B cell (primary cell): ENCODE measurements at regions not wholly inside any gene's neighbourhood (a gene's known extent, or its start where the extent isn't known, plus 50 kb on each side); places are given as distances from the start of the nearest gene placed in this dataset.

Source experiments
- EZH2 ChIP-seq: IDR thresholded peaks from 2 replicates; pipeline ENCODE4 v1.6.1; 2012; ENCODE audit warnings: borderline replicate concordance, low read depth, mild to moderate bottlenecking, moderate library complexity, low read length; ENCODE audit not compliant: insufficient read depth, poor library complexity, severe bottlenecking
- TF ChIP-seq, protein P1 (sequence below): fragments of 200-600 bp; IDR thresholded peaks from one replicate; pipeline ENCODE4 v1.8.0; 2022; ENCODE audit warnings: antibody characterized with exemption, mild to moderate bottlenecking

DNA sequence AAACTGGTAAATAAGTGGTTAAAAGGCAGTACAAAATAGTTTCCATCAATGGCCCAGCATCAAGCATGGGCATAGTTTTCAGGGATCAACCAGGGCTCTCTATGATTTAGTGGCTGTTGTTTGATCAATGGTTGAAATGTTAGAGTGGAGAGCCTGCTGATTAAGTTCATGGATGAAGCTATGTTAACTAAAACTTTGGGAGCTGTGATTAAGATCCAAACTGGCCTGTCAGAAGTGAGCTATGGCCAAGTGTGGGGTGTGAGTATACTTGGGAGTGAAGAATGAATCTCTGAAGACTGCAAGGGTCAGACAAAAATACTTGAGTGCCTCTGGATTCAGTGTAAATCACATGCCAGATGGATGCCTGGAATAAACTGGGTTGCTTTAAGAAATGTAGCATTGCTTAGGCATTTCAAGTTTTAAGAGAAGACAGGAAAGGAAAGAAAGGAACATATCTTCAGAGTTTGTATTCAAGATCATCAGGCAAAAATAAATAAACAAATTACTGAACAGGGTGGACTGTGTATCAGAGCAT, 422.2 kb upstream of the ADAMTS9 start:
- TF ChIP-seq, protein P1, sequence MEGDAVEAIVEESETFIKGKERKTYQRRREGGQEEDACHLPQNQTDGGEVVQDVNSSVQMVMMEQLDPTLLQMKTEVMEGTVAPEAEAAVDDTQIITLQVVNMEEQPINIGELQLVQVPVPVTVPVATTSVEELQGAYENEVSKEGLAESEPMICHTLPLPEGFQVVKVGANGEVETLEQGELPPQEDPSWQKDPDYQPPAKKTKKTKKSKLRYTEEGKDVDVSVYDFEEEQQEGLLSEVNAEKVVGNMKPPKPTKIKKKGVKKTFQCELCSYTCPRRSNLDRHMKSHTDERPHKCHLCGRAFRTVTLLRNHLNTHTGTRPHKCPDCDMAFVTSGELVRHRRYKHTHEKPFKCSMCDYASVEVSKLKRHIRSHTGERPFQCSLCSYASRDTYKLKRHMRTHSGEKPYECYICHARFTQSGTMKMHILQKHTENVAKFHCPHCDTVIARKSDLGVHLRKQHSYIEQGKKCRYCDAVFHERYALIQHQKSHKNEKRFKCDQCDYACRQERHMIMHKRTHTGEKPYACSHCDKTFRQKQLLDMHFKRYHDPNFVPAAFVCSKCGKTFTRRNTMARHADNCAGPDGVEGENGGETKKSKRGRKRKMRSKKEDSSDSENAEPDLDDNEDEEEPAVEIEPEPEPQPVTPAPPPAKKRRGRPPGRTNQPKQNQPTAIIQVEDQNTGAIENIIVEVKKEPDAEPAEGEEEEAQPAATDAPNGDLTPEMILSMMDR, result no peak
- TF ChIP-seq EZH2, result no peak
